ENCODE measurements at regions not wholly inside any gene's neighbourhood (a gene's known extent, or its start where the extent isn't known, plus 50 kb on each side); places are given as distances from the start of the nearest gene placed in this dataset.
A peak's percentile ranks its signal among the peaks of the same experiment; 100 is the strongest.

DNA sequence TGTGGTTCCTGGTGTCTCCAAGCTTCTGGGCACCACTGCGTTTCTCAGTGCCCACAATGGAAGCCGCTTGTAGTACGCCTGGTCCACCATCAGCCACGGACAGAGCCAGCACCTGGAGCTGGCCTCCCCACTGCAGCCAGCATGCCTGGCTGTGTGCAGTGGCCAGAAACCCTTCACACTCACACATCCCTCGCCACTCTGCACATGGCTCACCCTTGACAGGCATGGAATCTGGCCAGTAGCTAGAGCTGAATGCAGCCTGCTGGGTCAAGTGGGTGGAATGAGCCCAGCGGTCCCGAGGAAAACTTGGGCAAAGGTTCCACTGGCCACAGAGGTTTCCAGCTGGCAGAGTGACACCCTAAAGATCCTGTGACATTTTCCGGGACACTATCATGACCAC, 146.0 kb upstream of the ADO start:
- WGBS, 2 experiments (ENCODE audit: insufficient coverage in 1 of 2, insufficient read length in 1 of 2), result 91 to 96% methylated on average over 4 to 8 of the region's 8 CpGs
- Histone ChIP-seq H3K27me3 (ENCODE audit: control insufficient read depth, insufficient read depth, low read length, poor library complexity, severe bottlenecking) (no peaks in the 10 kb centered on the region), H3K9ac (ENCODE audit: extremely low read depth, low read length, poor library complexity, severe bottlenecking) (no peak overlapping the region), H3K27ac (ENCODE audit: low read depth, low read length) (no peak overlapping the region), H3K9me3 (ENCODE audit: control insufficient read depth, low read length) (peaks cover 11% of the 10 kb centered on the region), H3K36me3 (ENCODE audit: control insufficient read depth, insufficient read depth, low read length) (no peaks in the 10 kb centered on the region), H3K4me1 (ENCODE audit: control insufficient read depth, insufficient read depth, low read length) (no peaks in the 10 kb centered on the region), H3K4me3 (ENCODE audit: low read length) (no peak overlapping the region)
- Mint-ChIP-seq H3K27me3 (ENCODE audit: insufficient read depth) (no peaks in the 10 kb centered on the region), H3K27ac (no peak overlapping the region), H3K36me3 (ENCODE audit: low read depth) (no peaks in the 10 kb centered on the region), H3K4me1 (no peaks in the 10 kb centered on the region), H3K9me3 (peaks cover 9% of the 10 kb centered on the region), H3K4me3 (no peak overlapping the region)
- DNase-seq, result no peak
- TF ChIP-seq CTCF (conservative IDR thresholded peaks at IDR 0.05), result no peak

GRCh38 chr10:62661143-62661542, 143.4 kb upstream of the ADO start:
- TF ChIP-seq CTCF (conservative IDR thresholded peaks at IDR 0.05), result no peak
- no peak overlapping the region for H3K27ac Mint-ChIP-seq
- H3K4me1 Mint-ChIP-seq, result no peaks in the 10 kb centered on the region
- H3K9ac ChIP-seq (ENCODE audit: extremely low read depth, low read length, poor library complexity, severe bottlenecking), result no peak overlapping the region
- no peak overlapping the region for H3K27ac ChIP-seq (ENCODE audit: low read depth, low read length)
- H3K27me3 ChIP-seq (ENCODE audit: control insufficient read depth, insufficient read depth, low read length, poor library complexity, severe bottlenecking), result no peaks in the 10 kb centered on the region
- no peaks in the 10 kb centered on the region for H3K4me1 ChIP-seq (ENCODE audit: control insufficient read depth, insufficient read depth, low read length)
- no peaks in the 10 kb centered on the region for H3K36me3 ChIP-seq (ENCODE audit: control insufficient read depth, insufficient read depth, low read length)
- peaks cover 9% of the 10 kb centered on the region for H3K9me3 Mint-ChIP-seq
- H3K36me3 Mint-ChIP-seq (ENCODE audit: low read depth), result no peaks in the 10 kb centered on the region
- no peak overlapping the region for H3K4me3 Mint-ChIP-seq
- 89 to 100% methylated on average over 1 to 3 of the region's 3 CpGs for WGBS, 2 experiments (ENCODE audit: insufficient coverage in 1 of 2, insufficient read length in 1 of 2)
- no peak for DNase-seq
- peaks cover 4% of the 10 kb centered on the region for H3K27me3 Mint-ChIP-seq (ENCODE audit: insufficient read depth)
- no peak overlapping the region for H3K4me3 ChIP-seq (ENCODE audit: low read length)
- peaks cover 11% of the 10 kb centered on the region for H3K9me3 ChIP-seq (ENCODE audit: control insufficient read depth, low read length)

DNA sequence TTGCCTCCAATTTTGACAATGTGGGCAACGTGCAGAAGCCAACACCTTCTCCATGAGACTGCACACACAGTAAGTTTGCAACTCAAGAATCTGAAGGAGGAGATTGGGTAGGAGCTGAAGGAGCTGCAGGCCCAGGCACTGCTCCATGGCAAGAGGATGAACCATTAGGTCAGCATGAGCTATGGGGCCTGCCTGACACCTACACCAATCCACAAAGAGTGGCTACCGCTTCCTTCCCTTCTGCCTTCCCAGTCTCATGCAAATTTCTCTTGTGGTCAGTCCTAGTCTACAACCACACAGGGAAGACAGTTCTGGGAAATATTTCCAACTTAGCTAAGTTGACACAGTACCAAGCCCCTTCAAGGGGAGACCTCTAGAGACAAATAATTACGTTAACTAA, 142.0 kb upstream of the ADO start:
- peaks cover 4% of the 10 kb centered on the region for H3K27me3 Mint-ChIP-seq (ENCODE audit: insufficient read depth)
- H3K4me3 ChIP-seq (ENCODE audit: low read length), result no peak overlapping the region
- H3K4me1 ChIP-seq (ENCODE audit: control insufficient read depth, insufficient read depth, low read length), result no peaks in the 10 kb centered on the region
- 87% methylated on average over 2 of the region's 3 CpGs; no CpG with 5 or more reads in 1 of the 2 experiments for WGBS, 2 experiments (ENCODE audit: insufficient coverage in 1 of 2, insufficient read length in 1 of 2)
- no peak overlapping the region for H3K4me3 Mint-ChIP-seq
- H3K36me3 Mint-ChIP-seq (ENCODE audit: low read depth), result no peaks in the 10 kb centered on the region
- TF ChIP-seq CTCF (conservative IDR thresholded peaks at IDR 0.05), result no peak
- peaks cover 11% of the 10 kb centered on the region for H3K9me3 ChIP-seq (ENCODE audit: control insufficient read depth, low read length)
- H3K27me3 ChIP-seq (ENCODE audit: control insufficient read depth, insufficient read depth, low read length, poor library complexity, severe bottlenecking), result no peaks in the 10 kb centered on the region
- peak; percentile 49 for DNase-seq
- no peaks in the 10 kb centered on the region for H3K4me1 Mint-ChIP-seq
- no peak overlapping the region for H3K9ac ChIP-seq (ENCODE audit: extremely low read depth, low read length, poor library complexity, severe bottlenecking)
- H3K27ac Mint-ChIP-seq, result no peak overlapping the region
- H3K36me3 ChIP-seq (ENCODE audit: control insufficient read depth, insufficient read depth, low read length), result no peaks in the 10 kb centered on the region
- H3K27ac ChIP-seq (ENCODE audit: low read depth, low read length), result no peak overlapping the region
- peaks cover 9% of the 10 kb centered on the region for H3K9me3 Mint-ChIP-seq

All from endodermal cell (in vitro differentiated cells).